Gastroesophageal sphincter (tissue), 3 donors: ENCODE measurements at regions not wholly inside any gene's neighbourhood (a gene's known extent, or its start where the extent isn't known, plus 50 kb on each side); places are given as distances from the start of the nearest gene placed in this dataset.

ENCODE experiments used
- POLR2A ChIP-seq, 2 donors: fragments of 450-650 bp; IDR thresholded peaks; one replicate each; pipeline ENCODE4 v1.6.1; 2017; ENCODE audit warnings: antibody characterized with exemption in 2 of 2, mild to moderate bottlenecking in 2 of 2, moderate library complexity in 1 of 2
- POLR2AphosphoS5 ChIP-seq: sonication (generic); formaldehyde crosslinking; IDR thresholded peaks from one replicate; pipeline ENCODE4 v1.6.1; 2017; ENCODE audit warnings: antibody characterized with exemption
- TF ChIP-seq, protein P1 (sequence below), 4 experiments: fragments of 200-600 bp in 2 of 4; fragments of 450-650 bp in 2 of 4; sonication (generic) in 1 of 4; IDR thresholded peaks; one replicate each; pipeline ENCODE4 v1.5.1; 2017 to 2019; ENCODE audit warnings: antibody characterized with exemption in 4 of 4, mild to moderate bottlenecking in 2 of 4, moderate library complexity in 2 of 4

- TF ChIP-seq, protein P1, sequence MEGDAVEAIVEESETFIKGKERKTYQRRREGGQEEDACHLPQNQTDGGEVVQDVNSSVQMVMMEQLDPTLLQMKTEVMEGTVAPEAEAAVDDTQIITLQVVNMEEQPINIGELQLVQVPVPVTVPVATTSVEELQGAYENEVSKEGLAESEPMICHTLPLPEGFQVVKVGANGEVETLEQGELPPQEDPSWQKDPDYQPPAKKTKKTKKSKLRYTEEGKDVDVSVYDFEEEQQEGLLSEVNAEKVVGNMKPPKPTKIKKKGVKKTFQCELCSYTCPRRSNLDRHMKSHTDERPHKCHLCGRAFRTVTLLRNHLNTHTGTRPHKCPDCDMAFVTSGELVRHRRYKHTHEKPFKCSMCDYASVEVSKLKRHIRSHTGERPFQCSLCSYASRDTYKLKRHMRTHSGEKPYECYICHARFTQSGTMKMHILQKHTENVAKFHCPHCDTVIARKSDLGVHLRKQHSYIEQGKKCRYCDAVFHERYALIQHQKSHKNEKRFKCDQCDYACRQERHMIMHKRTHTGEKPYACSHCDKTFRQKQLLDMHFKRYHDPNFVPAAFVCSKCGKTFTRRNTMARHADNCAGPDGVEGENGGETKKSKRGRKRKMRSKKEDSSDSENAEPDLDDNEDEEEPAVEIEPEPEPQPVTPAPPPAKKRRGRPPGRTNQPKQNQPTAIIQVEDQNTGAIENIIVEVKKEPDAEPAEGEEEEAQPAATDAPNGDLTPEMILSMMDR (IDR thresholded peaks at IDR 0.05) = no peak
- TF ChIP-seq POLR2A (IDR thresholded peaks at IDR 0.05) (no peak), POLR2AphosphoS5 (no peak)
Measured at GRCh38 chr5:44538797-44539601, 149.8 kb upstream of the FGF10 start.
